ENCODE measurements at regions not wholly inside any gene's neighbourhood (a gene's known extent, or its start where the extent isn't known, plus 50 kb on each side); places are given as distances from the start of the nearest gene placed in this dataset.

GRCh38 chr5:135158982-135159381 lies 125.0 kb upstream of the PITX1 start:
- BruUV-seq (replicated peaks), result no TSS peak
- intact Hi-C loops (cut with micrococcal nuclease; ENCODE audit: unreplicated experiment) (no loop called here), in situ Hi-C loops (cut with MboI) (no loop called here)
- RAD21 ChIA-PET (ENCODE audit: unreplicated experiment), result no interaction called here
- WGBS (ENCODE audit: insufficient coverage, insufficient replicate concordance, low lambda C conversion rate, missing lambda C conversion rate), result 10% methylated on average over 4 of the region's 4 CpGs
- CTCF ChIA-PET, result no interaction called here
- no peaks in the 10 kb centered on the region for H4K20me1 ChIP-seq (ENCODE audit: control insufficient read depth, insufficient read depth)
- TF ChIP-seq BCL11A (IDR thresholded peaks at IDR 0.05; ENCODE audit: low read depth, low read length) (no peak), RB1 (IDR thresholded peaks at IDR 0.05; ENCODE audit: borderline replicate concordance) (no peak), MLLT1 (IDR thresholded peaks at IDR 0.05) (no peak), JUNB (IDR thresholded peaks at IDR 0.05) (no peak), CBX3 (IDR thresholded peaks at IDR 0.05; ENCODE audit: borderline replicate concordance, low read depth) (no peak), NFYA (IDR thresholded peaks at IDR 0.05; ENCODE audit: borderline replicate concordance, low read depth, low read length) (no peak), JUND (IDR thresholded peaks at IDR 0.05; ENCODE audit: low read depth, low read length) (no peak), NR2F1 (conservative IDR thresholded peaks at IDR 0.05) (no peak), IKZF1 (conservative IDR thresholded peaks at IDR 0.05) (no peak), SPI1 (IDR thresholded peaks at IDR 0.05; ENCODE audit: borderline replicate concordance, insufficient read depth, low read depth, low read length) (no peak), SREBF1 (IDR thresholded peaks at IDR 0.05; ENCODE audit: low read length) (no peak), CHD4 (IDR thresholded peaks at IDR 0.05) (no peak), NR2C2 (IDR thresholded peaks at IDR 0.05; ENCODE audit: borderline replicate concordance, control insufficient read depth, insufficient read length, low read depth) (no peak), IRF3 (IDR thresholded peaks at IDR 0.05) (no peak), KDM1A (IDR thresholded peaks at IDR 0.05; ENCODE audit: borderline replicate concordance) (no peak)
- no peaks in the 10 kb centered on the region for H3K4me1 ChIP-seq (ENCODE audit: control insufficient read depth, insufficient read depth, low read length)
- H3K9ac ChIP-seq (ENCODE audit: control insufficient read depth, insufficient read depth, low read length), result no peak overlapping the region
- H3K27me3 ChIP-seq (replicated peaks in 1 of 2; ENCODE audit: control insufficient read depth in 2 of 2, insufficient read depth in 2 of 2, low read length in 1 of 2), result no peaks in the 10 kb centered on the region
- ATAC-seq (no peak), FAIRE-seq (no peak), DNase-seq (ENCODE audit: low read depth, low spot score) (no peak)
- POLR2A ChIA-PET, result no interaction called here
- H3K4me2 ChIP-seq (ENCODE audit: control insufficient read depth, insufficient read depth), result no peak overlapping the region
- no peaks in the 10 kb centered on the region for H3K36me3 ChIP-seq (ENCODE audit: control insufficient read depth in 2 of 2, insufficient read depth in 2 of 2, low read length in 1 of 2)
- H3K79me2 ChIP-seq (ENCODE audit: control insufficient read depth, insufficient read depth, low read length), result no peaks in the 10 kb centered on the region
- H3K4me3 ChIP-seq, result no peak overlapping the region
- no peaks in the 10 kb centered on the region; the same call in 2 of the 3 replicates for H3K9me3 ChIP-seq (replicated peaks; ENCODE audit: control insufficient read depth, insufficient read depth, low read length)
- H2AFZ ChIP-seq (ENCODE audit: control insufficient read depth, low read depth, low read length), result no peak overlapping the region
- no peak overlapping the region for H3K27ac ChIP-seq (ENCODE audit: control insufficient read depth, insufficient read depth)
- SMC1A ChIA-PET (ENCODE audit: uncharacterized antibody, unreplicated experiment), result no interaction called here
